Mucosa of rectum (tissue), 2 donors: ENCODE measurements at regions not wholly inside any gene's neighbourhood (a gene's known extent, or its start where the extent isn't known, plus 50 kb on each side); places are given as distances from the start of the nearest gene placed in this dataset.

Experiments
- H3K27ac ChIP-seq, 2 donors: one replicate each; pipeline ENCODE4 v1.7.0; 2013; ENCODE audit warnings: inconsistent platforms in 2 of 2, low read depth in 2 of 2, low read length in 2 of 2
- H3K27me3 ChIP-seq, 2 donors: one replicate each; pipeline ENCODE4 v1.7.0; 2013; ENCODE audit warnings: low read length in 2 of 2; ENCODE audit not compliant: control insufficient read depth in 2 of 2, insufficient read depth in 2 of 2
- H3K36me3 ChIP-seq, 2 donors: one replicate each; pipeline ENCODE4 v1.7.0; 2013; ENCODE audit warnings: low read length in 2 of 2; ENCODE audit not compliant: control insufficient read depth in 2 of 2, insufficient read depth in 2 of 2
- H3K4me1 ChIP-seq, 2 donors: one replicate each; pipeline ENCODE4 v1.7.0; 2013; ENCODE audit warnings: low read length in 2 of 2, mild to moderate bottlenecking in 1 of 2; ENCODE audit not compliant: control insufficient read depth in 2 of 2, insufficient read depth in 2 of 2
- H3K4me3 ChIP-seq, 2 donors: one replicate each; pipeline ENCODE4 v1.7.0; 2013; ENCODE audit warnings: low read length in 2 of 2
- H3K9ac ChIP-seq, 2 donors: one replicate each; pipeline ENCODE4 v1.7.0; 2013; ENCODE audit warnings: low read length in 2 of 2, low read depth in 1 of 2, mild to moderate bottlenecking in 1 of 2
- H3K9me3 ChIP-seq, 2 donors: one replicate each; pipeline ENCODE4 v1.7.0; 2013; ENCODE audit warnings: low read length in 2 of 2; ENCODE audit not compliant: control insufficient read depth in 2 of 2
- donor health status: healthy.
- donor health status: Normal muscosa, but diverticular disease.

- H3K4me1 ChIP-seq, result no peaks in the 10 kb centered on the region
- no peak overlapping the region for H3K9ac ChIP-seq
- H3K36me3 ChIP-seq, result no peaks in the 10 kb centered on the region
- H3K9me3 ChIP-seq, result no peaks in the 10 kb centered on the region
- no peak overlapping the region for H3K27ac ChIP-seq
- H3K27me3 ChIP-seq, result no peaks in the 10 kb centered on the region
- no peak overlapping the region for H3K4me3 ChIP-seq
Observed at GRCh38 chr9:108167136-108167900, 677.7 kb upstream of the KLF4 start.

- Histone ChIP-seq H3K9me3 (no peaks in the 10 kb centered on the region), H3K27ac (no peak overlapping the region), H3K36me3 (no peaks in the 10 kb centered on the region), H3K4me1 (peaks cover 0 to under 1% of the 10 kb centered on the region in 2 donors), H3K4me3 (no peak overlapping the region), H3K9ac (no peak overlapping the region), H3K27me3 (no peaks in the 10 kb centered on the region)
Observed at GRCh38 chr9:108166519-108166918, 677.0 kb upstream of the KLF4 start.

GRCh38 chr9:108163321-108164005, 673.9 kb upstream of the KLF4 start:
- Histone ChIP-seq H3K27ac (no peak overlapping the region), H3K27me3 (no peaks in the 10 kb centered on the region), H3K36me3 (no peaks in the 10 kb centered on the region), H3K9me3 (no peaks in the 10 kb centered on the region), H3K4me1 (peaks cover 0 to 5% of the 10 kb centered on the region in 2 donors), H3K9ac (no peak overlapping the region), H3K4me3 (no peak overlapping the region)

- Histone ChIP-seq H3K9me3 (no peaks in the 10 kb centered on the region), H3K4me1 (peaks cover 0 to 5% of the 10 kb centered on the region in 2 donors), H3K27ac (no peak overlapping the region), H3K9ac (no peak overlapping the region), H3K36me3 (no peaks in the 10 kb centered on the region), H3K27me3 (no peaks in the 10 kb centered on the region), H3K4me3 (no peak overlapping the region)
Observed at GRCh38 chr9:108162664-108163063, 673.1 kb upstream of the KLF4 start.

- Histone ChIP-seq H3K36me3 (no peaks in the 10 kb centered on the region), H3K4me3 (no peak overlapping the region), H3K9me3 (no peaks in the 10 kb centered on the region)
Observed at GRCh38 chr9:108161503-108161902, 671.9 kb upstream of the KLF4 start.

GRCh38 chr9:108160706-108161355, 671.3 kb upstream of the KLF4 start:
- no peak overlapping the region for H3K9ac ChIP-seq
- H3K9me3 ChIP-seq, result no peaks in the 10 kb centered on the region
- no peak overlapping the region for H3K4me3 ChIP-seq
- no peaks in the 10 kb centered on the region for H3K36me3 ChIP-seq
- H3K27me3 ChIP-seq, result no peaks in the 10 kb centered on the region
- H3K27ac ChIP-seq, result no peak overlapping the region
- peaks cover 0 to 5% of the 10 kb centered on the region in 2 donors for H3K4me1 ChIP-seq

More at GRCh38 chr9:108161503-108161902, 671.9 kb upstream of the KLF4 start:
- H3K27ac ChIP-seq, result no peak overlapping the region
- H3K9ac ChIP-seq, result no peak overlapping the region
- peaks cover 0 to 5% of the 10 kb centered on the region in 2 donors for H3K4me1 ChIP-seq
- H3K27me3 ChIP-seq, result no peaks in the 10 kb centered on the region

GRCh38 chr9:108160039-108160438, 670.5 kb upstream of the KLF4 start:
- H3K4me3 ChIP-seq, result no peak overlapping the region
- peaks cover 0 to 5% of the 10 kb centered on the region in 2 donors for H3K4me1 ChIP-seq
- no peak overlapping the region for H3K9ac ChIP-seq
- no peaks in the 10 kb centered on the region for H3K36me3 ChIP-seq
- no peaks in the 10 kb centered on the region for H3K27me3 ChIP-seq
- no peaks in the 10 kb centered on the region for H3K9me3 ChIP-seq
- no peak overlapping the region for H3K27ac ChIP-seq

GRCh38 chr9:108158236-108158995, 668.8 kb upstream of the KLF4 start:
- Histone ChIP-seq H3K9me3 (no peaks in the 10 kb centered on the region), H3K4me1 (peaks cover 0 to 5% of the 10 kb centered on the region in 2 donors), H3K9ac (no peak overlapping the region), H3K4me3 (no peak overlapping the region), H3K27ac (no peak overlapping the region), H3K27me3 (no peaks in the 10 kb centered on the region), H3K36me3 (no peaks in the 10 kb centered on the region)

- H3K4me1 ChIP-seq, result peaks cover 0 to 4% of the 10 kb centered on the region in 2 donors
- H3K4me3 ChIP-seq, result no peak overlapping the region
- no peaks in the 10 kb centered on the region for H3K27me3 ChIP-seq
- H3K9ac ChIP-seq, result no peak overlapping the region
- no peak overlapping the region for H3K27ac ChIP-seq
- no peaks in the 10 kb centered on the region for H3K36me3 ChIP-seq
- no peaks in the 10 kb centered on the region for H3K9me3 ChIP-seq
Observed at GRCh38 chr9:108156270-108156998, 666.9 kb upstream of the KLF4 start.
